Activated CD4-positive, alpha-beta T cell treated with anti-CD3 and anti-CD28 coated beads for 48 hours (primary cell): ENCODE measurements at regions not wholly inside any gene's neighbourhood (a gene's known extent, or its start where the extent isn't known, plus 50 kb on each side); places are given as distances from the start of the nearest gene placed in this dataset.
"Not testable (repeated sequence)": the region's sequence is repeated elsewhere in the genome, so short reads cannot be mapped to it uniquely, and the experiment has no call there.

Experiments used
- DNase-seq: peaks from one replicate; pipeline ENCODE4 v3.0.0-alpha.2; 2020

GRCh38 chr5:99879791-99880511 lies 655.2 kb upstream of the FAM174A start:
- DNase-seq, result no peak

- no peak for DNase-seq
Observed at GRCh38 chr5:99878830-99879229, 656.3 kb upstream of the FAM174A start.

GRCh38 chr5:99866740-99867139 lies 668.4 kb upstream of the FAM174A start:
- no peak for DNase-seq

GRCh38 chr5:99865159-99865558 lies 670.0 kb upstream of the FAM174A start:
- DNase-seq, result no peak

GRCh38 chr5:99835791-99836190 lies 699.4 kb upstream of the FAM174A start:
- no peak for DNase-seq

- DNase-seq, result no peak
Observed at GRCh38 chr5:99827136-99827535, 708.0 kb upstream of the FAM174A start.

GRCh38 chr5:99817796-99818195 lies 717.4 kb upstream of the FAM174A start:
- no peak for DNase-seq

GRCh38 chr5:99814321-99815063 lies 720.7 kb upstream of the FAM174A start:
- DNase-seq, result no peak

- no peak for DNase-seq
Observed at GRCh38 chr5:99808657-99809230, 726.4 kb upstream of the FAM174A start.

GRCh38 chr5:99807346-99807745 lies 727.8 kb upstream of the FAM174A start:
- DNase-seq, result no peak

- no peak for DNase-seq
Observed at GRCh38 chr5:99795031-99795430, 740.1 kb upstream of the FAM174A start.

GRCh38 chr5:99788482-99788881 lies 746.7 kb upstream of the FAM174A start:
- no peak for DNase-seq

GRCh38 chr5:99775189-99775588 lies 760.0 kb upstream of the FAM174A start:
- DNase-seq, result no peak

GRCh38 chr5:99773290-99773689 lies 761.9 kb upstream of the FAM174A start:
- no peak for DNase-seq

GRCh38 chr5:99771296-99771695 lies 763.9 kb upstream of the FAM174A start:
- no peak for DNase-seq

- no peak for DNase-seq
Observed at GRCh38 chr5:99765011-99765410, 770.2 kb upstream of the FAM174A start.

GRCh38 chr5:99763021-99763774 lies 772.0 kb upstream of the FAM174A start:
- no peak for DNase-seq

- no peak for DNase-seq
Observed at GRCh38 chr5:99747342-99747741, 787.8 kb upstream of the FAM174A start.

GRCh38 chr5:99733146-99733545 lies 802.0 kb upstream of the FAM174A start:
- not testable (repeated sequence) for DNase-seq

- DNase-seq, result not testable (repeated sequence)
Observed at GRCh38 chr5:99730653-99731052, 801.8 kb upstream of the CHD1 start.

GRCh38 chr5:99724732-99725290 lies 796.0 kb upstream of the CHD1 start:
- DNase-seq, result no peak

GRCh38 chr5:99721506-99721905 lies 792.7 kb upstream of the CHD1 start:
- no peak for DNase-seq

- no peak for DNase-seq
Observed at GRCh38 chr5:99715921-99716320, 787.1 kb upstream of the CHD1 start.
